Thymus (tissue), 11 donors: ENCODE measurements at regions not wholly inside any gene's neighbourhood (a gene's known extent, or its start where the extent isn't known, plus 50 kb on each side); places are given as distances from the start of the nearest gene placed in this dataset.

Experiments
- DNase-seq, 9 donors: peaks; one replicate each; pipeline ENCODE4 v3.0.0-alpha.2; 2013; ENCODE audit warnings: low spot score in 9 of 9, low read depth in 6 of 9, missing footprints in 1 of 9
- H3K27ac ChIP-seq, 2 donors: one replicate each; pipeline ENCODE4 v1.5.1; 2013; ENCODE audit warnings: control low read depth in 1 of 2, low read depth in 1 of 2, low read length in 1 of 2, mild to moderate bottlenecking in 1 of 2, moderate library complexity in 1 of 2
- H3K27me3 ChIP-seq, 2 donors: one replicate each; pipeline ENCODE4 v1.5.1; 2013; ENCODE audit warnings: low read length in 1 of 2; ENCODE audit not compliant: control insufficient read depth in 2 of 2, insufficient read depth in 1 of 2
- H3K36me3 ChIP-seq, 2 donors: one replicate each; pipeline ENCODE4 v1.5.1; 2013; ENCODE audit warnings: low read length in 1 of 2, mild to moderate bottlenecking in 1 of 2, moderate library complexity in 1 of 2; ENCODE audit not compliant: control insufficient read depth in 2 of 2, insufficient read depth in 2 of 2
- H3K4me1 ChIP-seq, 2 donors: one replicate each; pipeline ENCODE4 v1.5.1; 2013; ENCODE audit warnings: low read length in 2 of 2; ENCODE audit not compliant: control insufficient read depth in 2 of 2, insufficient read depth in 2 of 2
- H3K4me3 ChIP-seq, 2 donors: one replicate each; pipeline ENCODE4 v1.5.1; 2013; ENCODE audit warnings: low read length in 2 of 2, control low read depth in 1 of 2, mild to moderate bottlenecking in 1 of 2
- H3K9me3 ChIP-seq, 2 donors: one replicate each; pipeline ENCODE4 v1.5.1; 2013; ENCODE audit warnings: low read length in 1 of 2, mild to moderate bottlenecking in 1 of 2; ENCODE audit not compliant: control insufficient read depth in 2 of 2, insufficient read depth in 1 of 2
- WGBS: extraction: QIAGEN DNeasy Blood & Tissue Kit; methylation state at CpG from one replicate; pipeline ENCODE4 v1.1.7; 2013; 5-methylcytosine and 5-hydroxymethylcytosine counted together
- donor health status: healthy.

DNA sequence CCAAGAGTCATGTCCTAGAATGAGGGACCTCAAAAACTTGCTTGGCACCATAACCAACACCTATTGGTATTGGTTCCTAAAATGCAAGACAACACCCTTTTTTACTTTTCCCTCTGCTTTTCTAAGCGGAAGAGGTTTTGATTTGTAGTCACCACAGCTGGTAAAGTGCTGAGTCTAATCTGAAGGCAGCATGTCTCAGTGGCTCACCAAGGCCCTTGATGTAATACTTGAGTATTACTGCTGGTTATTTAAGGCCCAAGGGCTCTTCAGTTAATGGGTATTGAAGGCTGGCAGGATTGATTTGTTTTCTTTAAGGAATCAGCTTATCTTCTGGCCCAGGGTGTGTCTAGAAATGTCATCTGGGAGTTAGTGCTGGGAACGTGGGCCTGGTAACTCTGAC lies 735.1 kb downstream of the GLUD2 start:
- no peak overlapping the region for H3K27ac ChIP-seq
- H3K27me3 ChIP-seq: no peaks in the 10 kb centered on the region
- no peak overlapping the region for H3K4me3 ChIP-seq
- no peaks in the 10 kb centered on the region for H3K36me3 ChIP-seq
- H3K9me3 ChIP-seq: no peaks in the 10 kb centered on the region
- 85% methylated on average over 2 of the region's 2 CpGs for WGBS
- no peak for DNase-seq
- no peaks in the 10 kb centered on the region for H3K4me1 ChIP-seq

GRCh38 chrX:121782976-121783375 lies 735.6 kb downstream of the GLUD2 start:
- WGBS: 66% methylated on average over 3 of the region's 3 CpGs
- no peak overlapping the region for H3K27ac ChIP-seq
- no peak overlapping the region for H3K4me3 ChIP-seq
- H3K36me3 ChIP-seq: no peaks in the 10 kb centered on the region
- no peaks in the 10 kb centered on the region for H3K4me1 ChIP-seq
- no peak for DNase-seq
- H3K27me3 ChIP-seq: no peaks in the 10 kb centered on the region
- no peaks in the 10 kb centered on the region for H3K9me3 ChIP-seq

GRCh38 chrX:121802881-121803412 lies 755.5 kb downstream of the GLUD2 start:
- no peaks in the 10 kb centered on the region for H3K36me3 ChIP-seq
- H3K27me3 ChIP-seq: no peaks in the 10 kb centered on the region
- no peak overlapping the region for H3K27ac ChIP-seq
- DNase-seq: no peak
- H3K4me3 ChIP-seq: no peak overlapping the region
- 87% methylated on average over 7 of the region's 7 CpGs for WGBS
- H3K4me1 ChIP-seq: no peaks in the 10 kb centered on the region
- H3K9me3 ChIP-seq: peaks cover 0 to 5% of the 10 kb centered on the region in 2 donors

GRCh38 chrX:121823406-121823805 lies 776.0 kb downstream of the GLUD2 start:
- H3K4me3 ChIP-seq: no peak overlapping the region
- no peaks in the 10 kb centered on the region for H3K27me3 ChIP-seq
- H3K27ac ChIP-seq: no peak overlapping the region
- WGBS: 85% methylated on average over 2 of the region's 2 CpGs
- H3K4me1 ChIP-seq: no peaks in the 10 kb centered on the region
- H3K36me3 ChIP-seq: no peaks in the 10 kb centered on the region
- DNase-seq: no peak
- no peaks in the 10 kb centered on the region for H3K9me3 ChIP-seq

- H3K9me3 ChIP-seq: no peaks in the 10 kb centered on the region
- no peak overlapping the region for H3K27ac ChIP-seq
- no peak overlapping the region for H3K4me3 ChIP-seq
- H3K27me3 ChIP-seq: no peaks in the 10 kb centered on the region
- no peaks in the 10 kb centered on the region for H3K36me3 ChIP-seq
- no peaks in the 10 kb centered on the region for H3K4me1 ChIP-seq
- DNase-seq: no peak
- 68% methylated on average over 2 of the region's 2 CpGs for WGBS
These were observed 784.2 kb downstream of the GLUD2 start for GRCh38 chrX:121831601-121832000.

DNA sequence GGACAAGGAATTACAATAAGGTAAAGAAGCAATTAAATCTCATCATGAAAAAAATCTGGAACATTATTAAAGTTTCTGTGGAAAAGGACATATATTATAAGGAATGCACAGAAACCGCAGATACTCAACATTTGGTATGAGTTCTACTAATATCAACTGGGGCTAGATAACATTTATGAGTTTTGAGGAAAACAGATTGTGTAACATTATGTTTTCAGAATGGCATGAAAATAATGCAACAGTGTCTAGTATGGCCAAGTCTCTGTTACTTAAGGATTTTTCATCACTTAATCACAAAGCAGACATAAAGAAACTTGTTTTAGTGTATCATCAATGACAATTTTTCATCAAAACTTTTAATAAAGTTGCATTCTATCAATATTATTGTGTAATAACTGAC lies 785.0 kb downstream of the GLUD2 start:
- DNase-seq: no peak
- Histone ChIP-seq H3K4me1 (no peaks in the 10 kb centered on the region), H3K4me3 (no peak overlapping the region), H3K27ac (no peak overlapping the region), H3K36me3 (no peaks in the 10 kb centered on the region), H3K27me3 (no peaks in the 10 kb centered on the region), H3K9me3 (no peaks in the 10 kb centered on the region)
- WGBS: 93% methylated on average over 1 of the region's 1 CpG

GRCh38 chrX:121836000-121836399 lies 788.6 kb downstream of the GLUD2 start:
- DNase-seq: no peak
- Histone ChIP-seq H3K36me3 (no peaks in the 10 kb centered on the region), H3K27me3 (no peaks in the 10 kb centered on the region), H3K4me3 (no peak overlapping the region), H3K27ac (no peak overlapping the region), H3K9me3 (no peaks in the 10 kb centered on the region), H3K4me1 (no peaks in the 10 kb centered on the region)
- WGBS: 86% methylated on average over 1 of the region's 1 CpG

GRCh38 chrX:121851033-121851432 lies 803.6 kb downstream of the GLUD2 start:
- no peak for DNase-seq
- H3K36me3 ChIP-seq: no peaks in the 10 kb centered on the region
- peaks cover 0 to 12% of the 10 kb centered on the region in 2 donors for H3K9me3 ChIP-seq
- no peak overlapping the region for H3K4me3 ChIP-seq
- no peaks in the 10 kb centered on the region for H3K4me1 ChIP-seq
- WGBS: 87% methylated on average over 2 of the region's 2 CpGs
- no peaks in the 10 kb centered on the region for H3K27me3 ChIP-seq
- H3K27ac ChIP-seq: no peak overlapping the region

- Histone ChIP-seq H3K4me3 (no peak overlapping the region), H3K9me3 (peaks cover 0 to 12% of the 10 kb centered on the region in 2 donors), H3K27ac (no peak overlapping the region), H3K27me3 (no peaks in the 10 kb centered on the region), H3K36me3 (no peaks in the 10 kb centered on the region), H3K4me1 (no peaks in the 10 kb centered on the region)
- no peak for DNase-seq
- WGBS: 97% methylated on average over 27 of the region's 27 CpGs
These were observed 806.6 kb downstream of the GLUD2 start for GRCh38 chrX:121853762-121854613.
